CD14-positive monocyte (primary cell): ENCODE measurements at regions not wholly inside any gene's neighbourhood (a gene's known extent, or its start where the extent isn't known, plus 50 kb on each side); places are given as distances from the start of the nearest gene placed in this dataset.

ENCODE experiments used
- DNase-seq, 3 donors: peaks; one replicate each; pipeline ENCODE4 v3.0.0-alpha.2; 2011 to 2022
- H2AFZ ChIP-seq: 2 replicates; pipeline ENCODE4 v1.6.0; 2012; ENCODE audit warnings: mild to moderate bottlenecking, low read depth, low read length, inconsistent platforms; ENCODE audit not compliant: insufficient read depth, poor library complexity, severe bottlenecking
- H3K27ac ChIP-seq, 2 donors: 1 replicate in 1 of 2; 2 replicates in 1 of 2; pipeline ENCODE4 v1.5.1; 2012 to 2013; ENCODE audit warnings: low read length in 2 of 2, control low read depth in 1 of 2, inconsistent platforms in 1 of 2, low read depth in 1 of 2, mild to moderate bottlenecking in 1 of 2
- H3K27me3 ChIP-seq, 2 donors: one replicate each; pipeline versions ENCODE4 v1.6.0 to v1.6.1; 2011 to 2013; ENCODE audit warnings: low read length in 2 of 2; ENCODE audit not compliant: control insufficient read depth in 2 of 2, insufficient read depth in 2 of 2
- H3K36me3 ChIP-seq, 2 donors: replicated peaks in 1 of 2; 1 replicate in 1 of 2; 2 replicates in 1 of 2; pipeline versions ENCODE4 v1.5.1 to v1.6.1; 2012 to 2013; ENCODE audit warnings: low read length in 2 of 2, control low read depth in 1 of 2, inconsistent platforms in 1 of 2, mild to moderate bottlenecking in 1 of 2; ENCODE audit not compliant: insufficient read depth in 2 of 2, control insufficient read depth in 1 of 2
- H3K4me1 ChIP-seq, 2 donors: 1 replicate in 1 of 2; 2 replicates in 1 of 2; pipeline versions ENCODE4 v1.5.1 to v1.6.1; 2012 to 2013; ENCODE audit warnings: low read length in 2 of 2, control low read depth in 1 of 2, inconsistent platforms in 1 of 2, mild to moderate bottlenecking in 1 of 2, moderate library complexity in 1 of 2; ENCODE audit not compliant: insufficient read depth in 2 of 2, control insufficient read depth in 1 of 2
- H3K4me2 ChIP-seq: replicated peaks from 2 replicates; pipeline ENCODE3; 2012; ENCODE audit warnings: low read length, moderate library complexity, mild to moderate bottlenecking; ENCODE audit not compliant: poor library complexity, severe bottlenecking; ENCODE audit errors: extremely low read depth
- H3K4me3 ChIP-seq, 3 experiments: fragments of 200-600 bp in 1 of 3; sonication (generic) in 1 of 3; replicated peaks in 1 of 3; 1 replicate in 2 of 3; 2 replicates in 1 of 3; pipeline ENCODE4 v1.5.1; 2011 to 2013; ENCODE audit warnings: low read length in 3 of 3, mild to moderate bottlenecking in 3 of 3, control low read depth in 2 of 3, low read depth in 2 of 3, inconsistent platforms in 1 of 3, moderate library complexity in 1 of 3
- H3K79me2 ChIP-seq: 2 replicates; pipeline ENCODE4 v1.6.0; 2012; ENCODE audit warnings: mild to moderate bottlenecking, control low read depth, inconsistent platforms, low read length, moderate library complexity; ENCODE audit not compliant: insufficient read depth
- H3K9ac ChIP-seq: 2 replicates; pipeline ENCODE4 v1.6.0; 2017; ENCODE audit warnings: low read length, mild to moderate bottlenecking; ENCODE audit not compliant: insufficient read depth, poor library complexity, severe bottlenecking
- H3K9me3 ChIP-seq, 2 donors: replicated peaks in 1 of 2; 1 replicate in 1 of 2; 2 replicates in 1 of 2; pipeline versions ENCODE4 v1.5.1 to v1.6.1; 2012 to 2013; ENCODE audit warnings: low read length in 2 of 2, control low read depth in 1 of 2; ENCODE audit not compliant: control insufficient read depth in 1 of 2, insufficient read depth in 1 of 2
- H4K20me1 ChIP-seq: 2 replicates; pipeline ENCODE4 v1.6.0; 2012; ENCODE audit warnings: mild to moderate bottlenecking, low read length, control low read depth, moderate library complexity; ENCODE audit not compliant: insufficient read depth
- H3K27ac Mint-ChIP-seq, 7 donors: one replicate each; pipeline ENCODE4 v1.8.0; 2020; ENCODE audit warnings: mild to moderate bottlenecking in 7 of 7, mixed read lengths in 7 of 7, moderate library complexity in 6 of 7, inconsistent platforms in 2 of 7
- H3K27me3 Mint-ChIP-seq, 3 donors: one replicate each; pipeline ENCODE4 v1.8.0; 2021 to 2022; ENCODE audit warnings: low read depth in 3 of 3, mild to moderate bottlenecking in 3 of 3, mixed read lengths in 3 of 3, moderate library complexity in 3 of 3, inconsistent platforms in 1 of 3
- H3K36me3 Mint-ChIP-seq, 2 donors: one replicate each; pipeline ENCODE4 v1.8.0; 2020; ENCODE audit warnings: mixed read lengths in 2 of 2, inconsistent platforms in 1 of 2, mild to moderate bottlenecking in 1 of 2
- H3K4me1 Mint-ChIP-seq: one replicate; pipeline ENCODE4 v1.8.0; 2020; ENCODE audit warnings: mild to moderate bottlenecking, mixed read lengths
- H3K4me3 Mint-ChIP-seq, 2 donors: one replicate each; pipeline ENCODE4 v1.8.0; 2020; ENCODE audit warnings: mild to moderate bottlenecking in 2 of 2, mixed read lengths in 2 of 2, moderate library complexity in 1 of 2
- H3K9me3 Mint-ChIP-seq, 7 donors: one replicate each; pipeline ENCODE4 v1.8.0; 2020 to 2022; ENCODE audit warnings: mixed read lengths in 7 of 7, mild to moderate bottlenecking in 6 of 7, moderate library complexity in 6 of 7, inconsistent platforms in 2 of 7
- WGBS: methylation state at CpG from one replicate; pipeline ENCODE4 v1.1.5; 2013; ENCODE audit warnings: missing lambda C conversion rate; ENCODE audit not compliant: insufficient coverage; 5-methylcytosine and 5-hydroxymethylcytosine counted together
- intact Hi-C, 2 donors: fragments of 100-400 bp; cut with micrococcal nuclease; formaldehyde crosslinking; loops; one replicate each; pipeline versions ENCODE4 v1.15.0 to v1.15.1; 2023
- TF ChIP-seq, protein P1 (sequence below): fragments of 200-600 bp; IDR thresholded peaks from one replicate; pipeline ENCODE4 v1.8.0; 2022; ENCODE audit warnings: antibody characterized with exemption, mild to moderate bottlenecking

DNA sequence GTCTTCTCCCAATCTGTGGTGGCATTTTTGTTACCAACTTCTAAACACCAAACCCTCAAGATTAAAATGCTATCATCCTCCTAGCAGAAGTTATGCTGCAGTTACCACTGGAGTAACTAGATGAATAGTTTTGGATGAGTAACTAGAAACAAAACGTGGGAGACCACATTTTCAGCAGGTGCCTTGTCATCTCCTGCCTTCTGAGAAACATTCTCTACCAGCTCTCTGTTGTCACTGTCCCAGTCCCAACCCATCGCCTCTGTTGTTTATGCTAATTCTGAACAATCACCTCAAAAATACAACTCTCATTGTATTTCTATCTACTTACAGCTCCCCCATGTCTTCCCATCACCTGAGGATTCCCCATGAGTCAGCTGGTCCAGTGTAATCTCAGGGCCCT lies 652.5 kb upstream of the ADAMTS16 start:
- 20% methylated on average over 1 of the region's 2 CpGs for WGBS
- Histone ChIP-seq H3K36me3 (no peaks in the 10 kb centered on the region), H3K27ac (no peak overlapping the region), H3K4me2 (no peak overlapping the region), H3K4me1 (no peaks in the 10 kb centered on the region), H3K79me2 (no peaks in the 10 kb centered on the region), H3K4me3 (no peak overlapping the region), H3K9ac (no peak overlapping the region), H3K27me3 (no peaks in the 10 kb centered on the region), H4K20me1 (no peaks in the 10 kb centered on the region), H2AFZ (no peak overlapping the region), H3K9me3 (peaks cover 0 to 5% of the 10 kb centered on the region in 2 donors)
- DNase-seq, result no peak
- intact Hi-C loops, result no loop called here
- H3K27ac Mint-ChIP-seq, result no peak overlapping the region
- no peaks in the 10 kb centered on the region for H3K27me3 Mint-ChIP-seq
- peaks cover 0 to 11% (median 2%) of the 10 kb centered on the region in 7 donors for H3K9me3 Mint-ChIP-seq
- TF ChIP-seq, protein P1, sequence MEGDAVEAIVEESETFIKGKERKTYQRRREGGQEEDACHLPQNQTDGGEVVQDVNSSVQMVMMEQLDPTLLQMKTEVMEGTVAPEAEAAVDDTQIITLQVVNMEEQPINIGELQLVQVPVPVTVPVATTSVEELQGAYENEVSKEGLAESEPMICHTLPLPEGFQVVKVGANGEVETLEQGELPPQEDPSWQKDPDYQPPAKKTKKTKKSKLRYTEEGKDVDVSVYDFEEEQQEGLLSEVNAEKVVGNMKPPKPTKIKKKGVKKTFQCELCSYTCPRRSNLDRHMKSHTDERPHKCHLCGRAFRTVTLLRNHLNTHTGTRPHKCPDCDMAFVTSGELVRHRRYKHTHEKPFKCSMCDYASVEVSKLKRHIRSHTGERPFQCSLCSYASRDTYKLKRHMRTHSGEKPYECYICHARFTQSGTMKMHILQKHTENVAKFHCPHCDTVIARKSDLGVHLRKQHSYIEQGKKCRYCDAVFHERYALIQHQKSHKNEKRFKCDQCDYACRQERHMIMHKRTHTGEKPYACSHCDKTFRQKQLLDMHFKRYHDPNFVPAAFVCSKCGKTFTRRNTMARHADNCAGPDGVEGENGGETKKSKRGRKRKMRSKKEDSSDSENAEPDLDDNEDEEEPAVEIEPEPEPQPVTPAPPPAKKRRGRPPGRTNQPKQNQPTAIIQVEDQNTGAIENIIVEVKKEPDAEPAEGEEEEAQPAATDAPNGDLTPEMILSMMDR, result no peak
- no peak overlapping the region for H3K4me3 Mint-ChIP-seq
- H3K4me1 Mint-ChIP-seq, result no peaks in the 10 kb centered on the region
- no peaks in the 10 kb centered on the region for H3K36me3 Mint-ChIP-seq

GRCh38 chr5:4511996-4512656 lies 628.0 kb upstream of the ADAMTS16 start:
- H3K27ac ChIP-seq, result no peak overlapping the region
- no peak overlapping the region for H3K9ac ChIP-seq
- H2AFZ ChIP-seq, result no peak overlapping the region
- H3K9me3 ChIP-seq, result no peaks in the 10 kb centered on the region
- Mint-ChIP-seq H3K27me3 (peaks cover 3% of the 10 kb centered on the region in 3 donors), H3K36me3 (no peaks in the 10 kb centered on the region), H3K4me1 (no peaks in the 10 kb centered on the region), H3K4me3 (no peak overlapping the region), H3K27ac (no peak overlapping the region), H3K9me3 (no peaks in the 10 kb centered on the region)
- no peaks in the 10 kb centered on the region for H3K27me3 ChIP-seq
- H3K79me2 ChIP-seq, result no peaks in the 10 kb centered on the region
- DNase-seq, result no peak
- no peak overlapping the region for H3K4me2 ChIP-seq
- no peaks in the 10 kb centered on the region for H3K36me3 ChIP-seq
- no peaks in the 10 kb centered on the region for H3K4me1 ChIP-seq
- TF ChIP-seq, protein P1, result no peak
- intact Hi-C loops, result no loop called here
- WGBS, result 51% methylated on average over 30 of the region's 31 CpGs
- H4K20me1 ChIP-seq, result no peaks in the 10 kb centered on the region
- H3K4me3 ChIP-seq, result no peak overlapping the region
